ENCODE measurements at regions not wholly inside any gene's neighbourhood (a gene's known extent, or its start where the extent isn't known, plus 50 kb on each side); places are given as distances from the start of the nearest gene placed in this dataset.

DNA sequence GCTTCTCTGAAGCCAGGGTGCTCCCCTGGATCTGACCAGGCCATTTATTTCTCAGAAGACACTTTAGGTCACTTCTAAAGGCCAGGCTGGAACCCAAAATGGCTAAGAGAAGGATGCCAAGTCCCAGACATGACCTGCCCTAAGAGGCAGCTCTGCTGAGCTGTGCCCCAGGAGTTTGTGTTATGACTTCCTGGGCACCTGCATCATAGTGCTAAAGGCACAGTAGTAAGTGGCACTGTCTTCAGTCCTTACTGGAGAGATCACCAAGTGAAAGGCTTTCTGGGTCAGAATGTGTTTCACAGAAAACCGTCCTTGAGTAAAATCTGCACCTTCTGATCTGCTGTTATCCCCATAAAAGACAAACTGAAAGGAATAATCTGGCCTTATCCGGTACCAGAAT lies 120.2 kb downstream of the DAD1 start:
- H3K4me3 ChIP-seq (ENCODE audit: control insufficient read depth, low read depth, low read length), result no peak overlapping the region
- DNase-seq (ENCODE audit: low read depth), result no peak
- TF ChIP-seq, protein P1, sequence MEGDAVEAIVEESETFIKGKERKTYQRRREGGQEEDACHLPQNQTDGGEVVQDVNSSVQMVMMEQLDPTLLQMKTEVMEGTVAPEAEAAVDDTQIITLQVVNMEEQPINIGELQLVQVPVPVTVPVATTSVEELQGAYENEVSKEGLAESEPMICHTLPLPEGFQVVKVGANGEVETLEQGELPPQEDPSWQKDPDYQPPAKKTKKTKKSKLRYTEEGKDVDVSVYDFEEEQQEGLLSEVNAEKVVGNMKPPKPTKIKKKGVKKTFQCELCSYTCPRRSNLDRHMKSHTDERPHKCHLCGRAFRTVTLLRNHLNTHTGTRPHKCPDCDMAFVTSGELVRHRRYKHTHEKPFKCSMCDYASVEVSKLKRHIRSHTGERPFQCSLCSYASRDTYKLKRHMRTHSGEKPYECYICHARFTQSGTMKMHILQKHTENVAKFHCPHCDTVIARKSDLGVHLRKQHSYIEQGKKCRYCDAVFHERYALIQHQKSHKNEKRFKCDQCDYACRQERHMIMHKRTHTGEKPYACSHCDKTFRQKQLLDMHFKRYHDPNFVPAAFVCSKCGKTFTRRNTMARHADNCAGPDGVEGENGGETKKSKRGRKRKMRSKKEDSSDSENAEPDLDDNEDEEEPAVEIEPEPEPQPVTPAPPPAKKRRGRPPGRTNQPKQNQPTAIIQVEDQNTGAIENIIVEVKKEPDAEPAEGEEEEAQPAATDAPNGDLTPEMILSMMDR (IDR thresholded peaks at IDR 0.05; ENCODE audit: control insufficient read depth, insufficient read depth, low read depth, low read length, missing control alignments), result no peak

DNA sequence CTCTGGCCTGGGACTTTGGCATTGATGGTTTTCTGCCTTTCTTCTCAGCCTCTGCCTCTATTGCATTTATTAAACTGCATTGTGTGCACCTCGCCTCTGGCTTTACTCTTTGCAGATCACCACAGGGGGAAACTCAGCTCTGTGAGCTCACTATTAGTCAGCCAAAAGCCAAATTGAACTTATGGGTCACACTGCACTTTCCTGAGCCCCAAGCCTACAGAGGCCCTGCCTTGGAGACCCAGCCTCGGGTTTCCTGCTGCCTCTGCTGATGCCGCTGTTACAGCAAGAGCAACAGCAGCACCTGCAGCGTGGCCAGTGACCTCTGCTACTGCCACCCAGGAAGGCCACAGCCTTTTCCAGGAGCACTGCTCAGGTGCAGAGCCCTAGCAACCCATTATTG lies 122.5 kb downstream of the DAD1 start:
- H3K4me3 ChIP-seq (ENCODE audit: control insufficient read depth, low read depth, low read length), result no peak overlapping the region
- TF ChIP-seq, protein P1 (IDR thresholded peaks at IDR 0.05; ENCODE audit: control insufficient read depth, insufficient read depth, low read depth, low read length, missing control alignments), result no peak
- no peak for DNase-seq (ENCODE audit: low read depth)

DNA sequence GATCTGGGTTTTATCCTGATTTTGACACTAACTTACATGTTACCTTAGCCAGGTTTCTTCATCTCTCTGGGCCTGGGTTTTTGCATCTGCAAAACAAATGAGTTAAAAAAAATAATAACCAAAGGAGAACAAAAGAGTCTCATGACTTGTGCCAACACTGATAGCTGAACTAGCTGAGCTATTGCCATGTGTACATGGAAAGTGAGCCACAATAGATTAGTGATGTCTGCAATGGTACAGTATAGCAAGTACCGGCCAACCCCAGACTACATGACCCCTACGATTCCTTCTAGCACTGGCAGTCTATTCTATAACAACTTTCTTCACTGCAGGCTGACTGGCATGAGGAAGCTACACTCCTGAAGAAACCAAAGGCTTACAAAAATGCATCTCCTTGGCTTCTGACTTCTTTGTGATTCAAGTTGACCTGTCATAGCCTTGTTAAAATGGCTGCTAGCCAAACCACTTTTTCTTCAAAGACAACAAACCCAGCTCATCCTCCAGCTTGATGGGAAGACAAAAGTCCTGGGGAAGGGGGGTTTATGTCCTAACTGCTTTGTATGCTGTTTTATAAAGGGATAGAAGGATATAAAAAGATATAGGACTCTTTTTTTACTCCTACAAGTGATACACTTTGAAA lies 123.7 kb downstream of the DAD1 start:
- H3K4me3 ChIP-seq (ENCODE audit: control insufficient read depth, low read depth, low read length), result no peak overlapping the region
- no peak for DNase-seq (ENCODE audit: low read depth)
- TF ChIP-seq, protein P1 (IDR thresholded peaks at IDR 0.05; ENCODE audit: control insufficient read depth, insufficient read depth, low read depth, low read length, missing control alignments), result no peak

GRCh38 chr14:22464422-22465142 lies 124.4 kb downstream of the DAD1 start:
- TF ChIP-seq, protein P1 (IDR thresholded peaks at IDR 0.05; ENCODE audit: control insufficient read depth, insufficient read depth, low read depth, low read length, missing control alignments), result no peak
- no peak overlapping the region for H3K4me3 ChIP-seq (ENCODE audit: control insufficient read depth, low read depth, low read length)
- no peak for DNase-seq (ENCODE audit: low read depth)

DNA sequence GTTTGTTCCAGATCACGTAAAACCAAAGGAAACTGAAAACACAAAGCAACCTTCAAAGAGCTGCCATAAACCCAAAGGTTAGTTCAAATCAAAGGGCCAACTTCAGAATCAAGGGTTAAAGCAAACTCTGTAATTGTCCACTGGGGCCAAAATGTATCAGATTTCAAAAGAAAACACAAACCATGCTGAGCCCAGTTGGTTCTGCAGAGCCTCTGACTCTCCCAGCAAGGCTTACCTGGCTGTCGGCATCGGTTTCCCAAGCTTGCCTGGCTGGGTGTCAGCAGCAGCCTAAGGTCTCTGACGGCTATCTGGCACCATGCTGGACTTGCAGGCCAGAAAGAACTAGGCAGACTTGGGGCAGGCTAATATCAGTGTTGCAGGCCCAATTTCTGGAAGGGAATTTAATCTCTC lies 125.3 kb downstream of the DAD1 start:
- TF ChIP-seq, protein P1 (IDR thresholded peaks at IDR 0.05; ENCODE audit: control insufficient read depth, insufficient read depth, low read depth, low read length, missing control alignments), result peak; percentile 3
- DNase-seq (ENCODE audit: low read depth), result no peak
- H3K4me3 ChIP-seq (ENCODE audit: control insufficient read depth, low read depth, low read length), result no peak overlapping the region

- no peak overlapping the region for H3K4me3 ChIP-seq (ENCODE audit: control insufficient read depth, low read depth, low read length)
- TF ChIP-seq, protein P1 (IDR thresholded peaks at IDR 0.05; ENCODE audit: control insufficient read depth, insufficient read depth, low read depth, low read length, missing control alignments), result no peak
- DNase-seq (ENCODE audit: low read depth), result no peak
Measured at GRCh38 chr14:22462923-22463322, 126.1 kb downstream of the DAD1 start.

Measured in AG09309 (cell line).